ENCODE measurements at regions not wholly inside any gene's neighbourhood (a gene's known extent, or its start where the extent isn't known, plus 50 kb on each side); places are given as distances from the start of the nearest gene placed in this dataset.

DNA sequence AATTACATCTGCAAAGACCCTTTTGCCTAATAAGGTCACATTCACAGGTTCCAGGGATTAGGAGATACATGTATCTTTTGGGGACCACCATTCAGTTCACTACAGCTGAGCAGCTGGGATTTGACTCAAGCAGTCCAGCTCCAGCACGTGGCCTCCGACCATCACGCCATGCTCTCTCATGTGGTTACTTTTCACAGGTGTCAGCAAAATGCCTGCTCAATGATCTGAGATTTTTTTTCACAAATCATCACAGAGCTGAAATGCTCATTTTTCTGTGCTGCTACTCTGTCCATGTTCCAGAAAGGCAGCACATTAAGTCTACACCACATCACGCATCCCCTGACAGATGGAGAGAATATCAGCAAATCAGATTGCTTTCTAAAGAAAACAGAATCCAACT is 98.5 kb upstream of the RMDN2 start:
- no peak for ATAC-seq
- Histone ChIP-seq H3K36me3 (ENCODE audit: control insufficient read depth in 1 of 2, insufficient read depth in 2 of 2, low read length in 2 of 2) (no peaks in the 10 kb centered on the region), H4K20me1 (ENCODE audit: insufficient read depth) (no peaks in the 10 kb centered on the region), H3K79me2 (ENCODE audit: insufficient read depth, low read length) (no peaks in the 10 kb centered on the region), H2AFZ (ENCODE audit: low read depth, low read length, poor library complexity, severe bottlenecking) (no peak overlapping the region), H3K9me2 (ENCODE audit: insufficient read depth) (no peaks in the 10 kb centered on the region), H3K9me3 (ENCODE audit: control insufficient read depth in 1 of 2, insufficient read depth in 1 of 2, low read depth in 1 of 2, low read length in 2 of 2) (no peaks in the 10 kb centered on the region; a peak in 1 of 4 replicates), H3K9ac (ENCODE audit: low read length) (no peak overlapping the region), H3K4me3 (replicated peaks in 1 of 2; ENCODE audit: low read depth in 1 of 2, low read length in 2 of 2) (no peak overlapping the region), H3K27me3 (ENCODE audit: insufficient read depth, low read length) (no peaks in the 10 kb centered on the region), H3K4me2 (ENCODE audit: low read length) (no peak overlapping the region), H3K4me1 (ENCODE audit: control insufficient read depth in 1 of 2, insufficient read depth in 2 of 2, low read length in 2 of 2) (peaks cover 4 to 6% of the 10 kb centered on the region in 2 experiments; a peak in 1 of 4 replicates), H3K27ac (ENCODE audit: low read depth, low read length) (no peak overlapping the region)
- ChIA-PET CTCF (interaction anchor here (3.1 to 3.3 kb wide), 2 partner anchors 51 to 412 kb away, joined by 6 to 15 read pairs; no protein-coding TSS in a partner anchor), RAD21 (ENCODE audit: low non-redundant PET in 1 of 2, low total read pairs in 2 of 2, uncharacterized antibody in 2 of 2, unreplicated experiment in 2 of 2) (no interaction called here), POLR2A (no interaction called here)
- no TSS peak for BruUV-seq (replicated peaks)
- TF ChIP-seq, protein P1, sequence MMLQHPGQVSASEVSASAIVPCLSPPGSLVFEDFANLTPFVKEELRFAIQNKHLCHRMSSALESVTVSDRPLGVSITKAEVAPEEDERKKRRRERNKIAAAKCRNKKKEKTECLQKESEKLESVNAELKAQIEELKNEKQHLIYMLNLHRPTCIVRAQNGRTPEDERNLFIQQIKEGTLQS (IDR thresholded peaks at IDR 0.05) = no peak
- TF ChIP-seq JUND (IDR thresholded peaks at IDR 0.05) (no peak), ELF1 (IDR thresholded peaks at IDR 0.05; ENCODE audit: borderline replicate concordance, low read depth) (no peak), EZH2 (IDR thresholded peaks at IDR 0.05) (no peak), ZNF274 (IDR thresholded peaks at IDR 0.05; ENCODE audit: low read depth, low read length) (no peak), CEBPB (IDR thresholded peaks at IDR 0.05; ENCODE audit: low read depth) (no peak), TCF7L2 (IDR thresholded peaks at IDR 0.05; ENCODE audit: borderline replicate concordance, extremely low read depth, insufficient read depth, insufficient read length) (no peak), SP1 (IDR thresholded peaks at IDR 0.05; ENCODE audit: low read depth) (no peak), RAD21 (IDR thresholded peaks at IDR 0.05; ENCODE audit: low read depth) (no peak), EGR1 (IDR thresholded peaks at IDR 0.05; ENCODE audit: low read depth) (no peak), ZFX (IDR thresholded peaks at IDR 0.05) (no peak), CBX3 (IDR thresholded peaks at IDR 0.05; ENCODE audit: low read depth) (no peak), EZH2phosphoT487 (IDR thresholded peaks at IDR 0.05; ENCODE audit: borderline replicate concordance) (no peak), YY1 (IDR thresholded peaks at IDR 0.05; ENCODE audit: extremely low read depth, insufficient replicate concordance, low read depth, low read length) (no peak)
- TF ChIP-seq, protein P2, sequence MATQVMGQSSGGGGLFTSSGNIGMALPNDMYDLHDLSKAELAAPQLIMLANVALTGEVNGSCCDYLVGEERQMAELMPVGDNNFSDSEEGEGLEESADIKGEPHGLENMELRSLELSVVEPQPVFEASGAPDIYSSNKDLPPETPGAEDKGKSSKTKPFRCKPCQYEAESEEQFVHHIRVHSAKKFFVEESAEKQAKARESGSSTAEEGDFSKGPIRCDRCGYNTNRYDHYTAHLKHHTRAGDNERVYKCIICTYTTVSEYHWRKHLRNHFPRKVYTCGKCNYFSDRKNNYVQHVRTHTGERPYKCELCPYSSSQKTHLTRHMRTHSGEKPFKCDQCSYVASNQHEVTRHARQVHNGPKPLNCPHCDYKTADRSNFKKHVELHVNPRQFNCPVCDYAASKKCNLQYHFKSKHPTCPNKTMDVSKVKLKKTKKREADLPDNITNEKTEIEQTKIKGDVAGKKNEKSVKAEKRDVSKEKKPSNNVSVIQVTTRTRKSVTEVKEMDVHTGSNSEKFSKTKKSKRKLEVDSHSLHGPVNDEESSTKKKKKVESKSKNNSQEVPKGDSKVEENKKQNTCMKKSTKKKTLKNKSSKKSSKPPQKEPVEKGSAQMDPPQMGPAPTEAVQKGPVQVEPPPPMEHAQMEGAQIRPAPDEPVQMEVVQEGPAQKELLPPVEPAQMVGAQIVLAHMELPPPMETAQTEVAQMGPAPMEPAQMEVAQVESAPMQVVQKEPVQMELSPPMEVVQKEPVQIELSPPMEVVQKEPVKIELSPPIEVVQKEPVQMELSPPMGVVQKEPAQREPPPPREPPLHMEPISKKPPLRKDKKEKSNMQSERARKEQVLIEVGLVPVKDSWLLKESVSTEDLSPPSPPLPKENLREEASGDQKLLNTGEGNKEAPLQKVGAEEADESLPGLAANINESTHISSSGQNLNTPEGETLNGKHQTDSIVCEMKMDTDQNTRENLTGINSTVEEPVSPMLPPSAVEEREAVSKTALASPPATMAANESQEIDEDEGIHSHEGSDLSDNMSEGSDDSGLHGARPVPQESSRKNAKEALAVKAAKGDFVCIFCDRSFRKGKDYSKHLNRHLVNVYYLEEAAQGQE (IDR thresholded peaks at IDR 0.05; ENCODE audit: low read depth) = no peak
- TF ChIP-seq, protein P3, sequence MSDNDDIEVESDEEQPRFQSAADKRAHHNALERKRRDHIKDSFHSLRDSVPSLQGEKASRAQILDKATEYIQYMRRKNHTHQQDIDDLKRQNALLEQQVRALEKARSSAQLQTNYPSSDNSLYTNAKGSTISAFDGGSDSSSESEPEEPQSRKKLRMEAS (IDR thresholded peaks at IDR 0.05) = no peak
- intact Hi-C loops (cut with micrococcal nuclease) = no loop called here
- no peak for DNase-seq (ENCODE audit: low read depth, low spot score)

All from HCT116 (cell line).